Liver (tissue), 3 donors: ENCODE measurements at regions not wholly inside any gene's neighbourhood (a gene's known extent, or its start where the extent isn't known, plus 50 kb on each side); places are given as distances from the start of the nearest gene placed in this dataset.

ENCODE experiments used
- EGR1 ChIP-seq, 2 donors: IDR thresholded peaks; 2 replicates each; pipeline ENCODE4 v1.6.1; 2016 to 2018; ENCODE audit warnings: antibody characterized with exemption in 2 of 2, low read depth in 2 of 2
- FOXA1 ChIP-seq: IDR thresholded peaks from 2 replicates; pipeline ENCODE4 v1.6.1; 2016; ENCODE audit warnings: antibody characterized with exemption
- FOXA2 ChIP-seq: IDR thresholded peaks from 2 replicates; pipeline ENCODE4 v1.6.1; 2016; ENCODE audit warnings: antibody characterized with exemption
- GABPA ChIP-seq, 2 donors: IDR thresholded peaks in 1 of 2; conservative IDR thresholded peaks in 1 of 2; 2 replicates each; pipeline ENCODE4 v1.6.1; 2016; ENCODE audit warnings: antibody characterized with exemption in 2 of 2, mild to moderate bottlenecking in 1 of 2, moderate library complexity in 1 of 2
- HNF4A ChIP-seq, 2 donors: conservative IDR thresholded peaks; 2 replicates each; pipeline ENCODE4 v1.6.1; 2016; ENCODE audit warnings: antibody characterized with exemption in 2 of 2, mild to moderate bottlenecking in 2 of 2
- JUND ChIP-seq, 2 donors: IDR thresholded peaks; 2 replicates each; pipeline ENCODE4 v1.6.1; 2016; ENCODE audit warnings: antibody characterized with exemption in 2 of 2
- RAD21 ChIP-seq, 2 donors: IDR thresholded peaks; 2 replicates each; pipeline ENCODE4 v1.6.1; 2016; ENCODE audit warnings: antibody characterized with exemption in 2 of 2, mild to moderate bottlenecking in 2 of 2
- SP1 ChIP-seq: IDR thresholded peaks from 2 replicates; pipeline ENCODE4 v1.6.1; 2018; ENCODE audit warnings: antibody characterized with exemption, mild to moderate bottlenecking
- TAF1 ChIP-seq: conservative IDR thresholded peaks from 2 replicates; pipeline ENCODE4 v1.6.1; 2016; ENCODE audit warnings: antibody characterized with exemption, mild to moderate bottlenecking
- YY1 ChIP-seq: IDR thresholded peaks from 2 replicates; pipeline ENCODE4 v1.6.1; 2016; ENCODE audit warnings: antibody characterized with exemption, mild to moderate bottlenecking
- ZBTB33 ChIP-seq: IDR thresholded peaks from 2 replicates; pipeline ENCODE4 v1.6.1; 2016; ENCODE audit warnings: antibody characterized with exemption
- TF ChIP-seq, protein P1 (sequence below): fragments of 150-350 bp; IDR thresholded peaks from 2 replicates; pipeline ENCODE4 v1.5.1; 2017; ENCODE audit warnings: improper control_type of control experiment, low read depth, low read length; ENCODE audit not compliant: missing input control
- TF ChIP-seq, protein P2 (sequence below): IDR thresholded peaks from 2 replicates; pipeline ENCODE4 v1.6.1; 2016; ENCODE audit warnings: antibody characterized with exemption
- TF ChIP-seq, protein P3 (sequence below): IDR thresholded peaks from 2 replicates; pipeline ENCODE4 v1.6.1; 2016; ENCODE audit warnings: antibody characterized with exemption, mild to moderate bottlenecking
- donor health status: healthy.
- donor health status: healthy.

DNA sequence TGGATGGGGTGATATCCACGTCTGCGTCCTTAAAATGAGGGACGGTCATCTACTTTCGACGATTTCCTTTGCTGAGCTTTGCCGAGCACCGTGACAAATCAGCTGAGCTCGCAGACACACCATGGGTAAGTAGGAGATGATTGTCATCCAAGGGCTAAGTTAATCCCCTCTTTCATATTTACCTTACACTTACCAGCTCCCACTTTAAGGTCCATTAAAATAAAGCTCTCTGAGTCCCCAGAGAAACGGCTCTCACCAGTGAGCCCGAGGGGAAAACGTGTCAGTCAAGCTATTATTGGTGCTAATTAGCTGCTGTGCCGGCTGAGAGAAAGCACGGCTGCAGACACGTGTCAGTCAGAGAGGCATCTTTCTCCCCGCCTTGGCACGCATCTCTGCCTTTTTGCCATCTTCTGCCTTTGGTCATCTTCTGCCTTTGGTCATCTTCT is 72.2 kb downstream of the CRLF2 start:
- TF ChIP-seq, protein P1, sequence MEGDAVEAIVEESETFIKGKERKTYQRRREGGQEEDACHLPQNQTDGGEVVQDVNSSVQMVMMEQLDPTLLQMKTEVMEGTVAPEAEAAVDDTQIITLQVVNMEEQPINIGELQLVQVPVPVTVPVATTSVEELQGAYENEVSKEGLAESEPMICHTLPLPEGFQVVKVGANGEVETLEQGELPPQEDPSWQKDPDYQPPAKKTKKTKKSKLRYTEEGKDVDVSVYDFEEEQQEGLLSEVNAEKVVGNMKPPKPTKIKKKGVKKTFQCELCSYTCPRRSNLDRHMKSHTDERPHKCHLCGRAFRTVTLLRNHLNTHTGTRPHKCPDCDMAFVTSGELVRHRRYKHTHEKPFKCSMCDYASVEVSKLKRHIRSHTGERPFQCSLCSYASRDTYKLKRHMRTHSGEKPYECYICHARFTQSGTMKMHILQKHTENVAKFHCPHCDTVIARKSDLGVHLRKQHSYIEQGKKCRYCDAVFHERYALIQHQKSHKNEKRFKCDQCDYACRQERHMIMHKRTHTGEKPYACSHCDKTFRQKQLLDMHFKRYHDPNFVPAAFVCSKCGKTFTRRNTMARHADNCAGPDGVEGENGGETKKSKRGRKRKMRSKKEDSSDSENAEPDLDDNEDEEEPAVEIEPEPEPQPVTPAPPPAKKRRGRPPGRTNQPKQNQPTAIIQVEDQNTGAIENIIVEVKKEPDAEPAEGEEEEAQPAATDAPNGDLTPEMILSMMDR: no peak
- TF ChIP-seq, protein P2, sequence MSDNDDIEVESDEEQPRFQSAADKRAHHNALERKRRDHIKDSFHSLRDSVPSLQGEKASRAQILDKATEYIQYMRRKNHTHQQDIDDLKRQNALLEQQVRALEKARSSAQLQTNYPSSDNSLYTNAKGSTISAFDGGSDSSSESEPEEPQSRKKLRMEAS: no peak
- TF ChIP-seq SP1 (no peak), FOXA1 (no peak), RAD21 (IDR thresholded peaks at IDR 0.05) (no peak), JUND (IDR thresholded peaks at IDR 0.05) (no peak), GABPA (IDR thresholded peaks at IDR 0.05 in 1 of 2, conservative IDR thresholded peaks at IDR 0.05 in 1 of 2) (no peak), FOXA2 (no peak), EGR1 (IDR thresholded peaks at IDR 0.05; ENCODE audit: low read depth in 2 of 2) (no peak), TAF1 (no peak), YY1 (no peak), ZBTB33 (no peak), HNF4A (conservative IDR thresholded peaks at IDR 0.05) (no peak)
- TF ChIP-seq, protein P3, sequence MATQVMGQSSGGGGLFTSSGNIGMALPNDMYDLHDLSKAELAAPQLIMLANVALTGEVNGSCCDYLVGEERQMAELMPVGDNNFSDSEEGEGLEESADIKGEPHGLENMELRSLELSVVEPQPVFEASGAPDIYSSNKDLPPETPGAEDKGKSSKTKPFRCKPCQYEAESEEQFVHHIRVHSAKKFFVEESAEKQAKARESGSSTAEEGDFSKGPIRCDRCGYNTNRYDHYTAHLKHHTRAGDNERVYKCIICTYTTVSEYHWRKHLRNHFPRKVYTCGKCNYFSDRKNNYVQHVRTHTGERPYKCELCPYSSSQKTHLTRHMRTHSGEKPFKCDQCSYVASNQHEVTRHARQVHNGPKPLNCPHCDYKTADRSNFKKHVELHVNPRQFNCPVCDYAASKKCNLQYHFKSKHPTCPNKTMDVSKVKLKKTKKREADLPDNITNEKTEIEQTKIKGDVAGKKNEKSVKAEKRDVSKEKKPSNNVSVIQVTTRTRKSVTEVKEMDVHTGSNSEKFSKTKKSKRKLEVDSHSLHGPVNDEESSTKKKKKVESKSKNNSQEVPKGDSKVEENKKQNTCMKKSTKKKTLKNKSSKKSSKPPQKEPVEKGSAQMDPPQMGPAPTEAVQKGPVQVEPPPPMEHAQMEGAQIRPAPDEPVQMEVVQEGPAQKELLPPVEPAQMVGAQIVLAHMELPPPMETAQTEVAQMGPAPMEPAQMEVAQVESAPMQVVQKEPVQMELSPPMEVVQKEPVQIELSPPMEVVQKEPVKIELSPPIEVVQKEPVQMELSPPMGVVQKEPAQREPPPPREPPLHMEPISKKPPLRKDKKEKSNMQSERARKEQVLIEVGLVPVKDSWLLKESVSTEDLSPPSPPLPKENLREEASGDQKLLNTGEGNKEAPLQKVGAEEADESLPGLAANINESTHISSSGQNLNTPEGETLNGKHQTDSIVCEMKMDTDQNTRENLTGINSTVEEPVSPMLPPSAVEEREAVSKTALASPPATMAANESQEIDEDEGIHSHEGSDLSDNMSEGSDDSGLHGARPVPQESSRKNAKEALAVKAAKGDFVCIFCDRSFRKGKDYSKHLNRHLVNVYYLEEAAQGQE: no peak
